GM12873 (cell line): ENCODE measurements at regions not wholly inside any gene's neighbourhood (a gene's known extent, or its start where the extent isn't known, plus 50 kb on each side); places are given as distances from the start of the nearest gene placed in this dataset.
A peak's percentile ranks its signal among the peaks of the same experiment; 100 is the strongest.

ENCODE experiments used
- CTCF ChIP-seq: IDR thresholded peaks from 2 replicates; pipeline ENCODE4 v1.5.1; 2012; ENCODE audit warnings: low read depth, mild to moderate bottlenecking, moderate library complexity, low read length, control low read depth; ENCODE audit not compliant: insufficient read depth; ENCODE audit errors: missing control alignments

GRCh38 chr12:4850857-4851380 is 58.8 kb upstream of the KCNA1 start:
- no peak for TF ChIP-seq CTCF

- TF ChIP-seq CTCF, result no peak
These were observed 57.4 kb upstream of the KCNA1 start for GRCh38 chr12:4852308-4852707.

- no peak for TF ChIP-seq CTCF
These were observed 56.8 kb upstream of the KCNA1 start for GRCh38 chr12:4852911-4853310.

- peak; percentile 87 for TF ChIP-seq CTCF
These were observed 54.4 kb upstream of the KCNA1 start for GRCh38 chr12:4855121-4855924.

- TF ChIP-seq CTCF, result no peak
These were observed 53.1 kb upstream of the KCNA1 start for GRCh38 chr12:4856596-4856995.

- TF ChIP-seq CTCF, result peak; percentile 94
These were observed 52.0 kb upstream of the KCNA1 start for GRCh38 chr12:4857472-4858291.

GRCh38 chr12:4858386-4858785 is 51.3 kb upstream of the KCNA1 start:
- no peak for TF ChIP-seq CTCF
